ENCODE measurements at regions not wholly inside any gene's neighbourhood (a gene's known extent, or its start where the extent isn't known, plus 50 kb on each side); places are given as distances from the start of the nearest gene placed in this dataset.

DNA sequence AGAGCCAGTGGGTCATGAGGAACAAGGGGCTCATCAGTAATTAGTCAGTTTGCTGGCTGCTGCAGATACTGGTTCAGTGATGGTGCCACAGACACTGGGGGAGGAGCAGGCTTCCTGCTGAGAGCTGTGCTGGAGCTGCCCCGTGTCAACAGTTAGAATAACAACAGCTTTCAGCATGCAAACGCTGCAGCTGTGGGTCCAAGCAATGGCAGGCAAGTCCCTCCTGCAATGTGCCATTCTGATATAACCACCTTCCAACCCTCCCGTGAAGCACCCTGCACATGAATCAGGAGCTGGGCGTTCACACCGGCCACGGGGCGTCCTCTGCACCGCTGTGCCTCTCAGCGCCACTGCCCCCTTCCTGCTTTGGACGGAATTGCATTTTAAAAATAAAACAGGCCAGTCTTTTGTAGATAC lies 258.4 kb upstream of the SFSWAP start (continued):
- TF ChIP-seq, protein P1, sequence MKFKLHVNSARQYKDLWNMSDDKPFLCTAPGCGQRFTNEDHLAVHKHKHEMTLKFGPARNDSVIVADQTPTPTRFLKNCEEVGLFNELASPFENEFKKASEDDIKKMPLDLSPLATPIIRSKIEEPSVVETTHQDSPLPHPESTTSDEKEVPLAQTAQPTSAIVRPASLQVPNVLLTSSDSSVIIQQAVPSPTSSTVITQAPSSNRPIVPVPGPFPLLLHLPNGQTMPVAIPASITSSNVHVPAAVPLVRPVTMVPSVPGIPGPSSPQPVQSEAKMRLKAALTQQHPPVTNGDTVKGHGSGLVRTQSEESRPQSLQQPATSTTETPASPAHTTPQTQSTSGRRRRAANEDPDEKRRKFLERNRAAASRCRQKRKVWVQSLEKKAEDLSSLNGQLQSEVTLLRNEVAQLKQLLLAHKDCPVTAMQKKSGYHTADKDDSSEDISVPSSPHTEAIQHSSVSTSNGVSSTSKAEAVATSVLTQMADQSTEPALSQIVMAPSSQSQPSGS (IDR thresholded peaks at IDR 0.05; ENCODE audit: low read length), result no peak
- TF ChIP-seq, protein P2, sequence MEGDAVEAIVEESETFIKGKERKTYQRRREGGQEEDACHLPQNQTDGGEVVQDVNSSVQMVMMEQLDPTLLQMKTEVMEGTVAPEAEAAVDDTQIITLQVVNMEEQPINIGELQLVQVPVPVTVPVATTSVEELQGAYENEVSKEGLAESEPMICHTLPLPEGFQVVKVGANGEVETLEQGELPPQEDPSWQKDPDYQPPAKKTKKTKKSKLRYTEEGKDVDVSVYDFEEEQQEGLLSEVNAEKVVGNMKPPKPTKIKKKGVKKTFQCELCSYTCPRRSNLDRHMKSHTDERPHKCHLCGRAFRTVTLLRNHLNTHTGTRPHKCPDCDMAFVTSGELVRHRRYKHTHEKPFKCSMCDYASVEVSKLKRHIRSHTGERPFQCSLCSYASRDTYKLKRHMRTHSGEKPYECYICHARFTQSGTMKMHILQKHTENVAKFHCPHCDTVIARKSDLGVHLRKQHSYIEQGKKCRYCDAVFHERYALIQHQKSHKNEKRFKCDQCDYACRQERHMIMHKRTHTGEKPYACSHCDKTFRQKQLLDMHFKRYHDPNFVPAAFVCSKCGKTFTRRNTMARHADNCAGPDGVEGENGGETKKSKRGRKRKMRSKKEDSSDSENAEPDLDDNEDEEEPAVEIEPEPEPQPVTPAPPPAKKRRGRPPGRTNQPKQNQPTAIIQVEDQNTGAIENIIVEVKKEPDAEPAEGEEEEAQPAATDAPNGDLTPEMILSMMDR (IDR thresholded peaks at IDR 0.05; ENCODE audit: control extremely low read depth in 1 of 3, insufficient read depth in 1 of 3, low read depth in 1 of 3, low read length in 3 of 3), result peak; percentile 70 to 79 (median 76)
- no peak for TF ChIP-seq SP2 (IDR thresholded peaks at IDR 0.05; ENCODE audit: low read length)
- TF ChIP-seq RBBP5 (IDR thresholded peaks at IDR 0.05; ENCODE audit: borderline replicate concordance, low read depth, low read length), result no peak
- TF ChIP-seq TAF7 (optimal IDR thresholded peaks at IDR 0.05; ENCODE audit: borderline replicate concordance, low read depth, low read length), result no peak
- TF ChIP-seq SUZ12 (IDR thresholded peaks at IDR 0.05; ENCODE audit: low read length), result no peak
- TF ChIP-seq SIX5 (IDR thresholded peaks at IDR 0.05; ENCODE audit: low read depth, low read length), result no peak
- no peak for TF ChIP-seq CBX8 (IDR thresholded peaks at IDR 0.05; ENCODE audit: borderline replicate concordance, low read depth, low read length)
- TF ChIP-seq POLR2AphosphoS5 (IDR thresholded peaks at IDR 0.05; ENCODE audit: low read depth, low read length), result no peak

Data from H1 (cell line).